ENCODE measurements at regions not wholly inside any gene's neighbourhood (a gene's known extent, or its start where the extent isn't known, plus 50 kb on each side); places are given as distances from the start of the nearest gene placed in this dataset.

DNA sequence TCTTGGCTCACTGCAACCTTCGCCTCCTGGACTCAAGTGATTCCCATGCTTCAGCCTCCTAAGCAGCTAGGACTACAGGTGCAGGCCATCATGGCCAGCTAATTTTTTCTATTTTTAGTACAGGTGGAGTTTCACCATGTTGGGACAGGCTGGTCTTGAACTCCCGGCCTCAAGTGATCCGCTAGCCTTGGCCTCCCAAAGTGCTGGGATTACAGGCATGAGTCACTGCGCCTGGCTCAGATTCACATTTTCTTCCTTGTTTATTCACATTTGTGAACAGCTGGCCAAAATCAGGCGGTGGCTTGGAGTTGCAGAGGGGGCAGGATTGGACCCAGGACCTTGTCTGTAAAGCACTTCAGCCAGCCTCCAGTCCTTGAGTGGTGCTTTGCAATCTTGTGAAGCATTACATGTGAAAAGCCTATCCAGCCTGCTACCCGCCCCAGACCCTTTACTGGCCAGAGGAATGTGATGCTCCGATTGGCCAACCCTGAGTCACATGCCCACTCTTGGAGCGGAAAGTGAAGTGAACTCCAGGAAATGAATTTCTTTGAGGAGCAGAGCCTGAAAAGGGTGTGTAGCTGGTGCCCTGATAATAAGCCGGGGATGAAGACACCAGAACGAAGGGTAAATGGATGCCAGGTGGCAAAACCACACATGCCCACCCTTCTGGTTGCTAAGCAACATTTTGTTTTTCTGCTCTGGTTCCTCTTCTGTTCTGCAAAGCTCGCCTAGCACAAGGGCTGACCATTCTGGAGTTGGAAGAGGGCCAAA, 62.6 kb upstream of the PTPRJ start:
- Mint-ChIP-seq H3K27me3 (ENCODE audit: low read depth) (no peaks in the 10 kb centered on the region), H3K36me3 (ENCODE audit: low read depth) (no peaks in the 10 kb centered on the region), H3K4me1 (peaks cover 27% of the 10 kb centered on the region), H3K27ac (ENCODE audit: unreplicated experiment) (no peak overlapping the region), H3K4me3 (no peak overlapping the region), H3K9me3 (no peaks in the 10 kb centered on the region)
- DNase-seq (ENCODE audit: low read depth, low spot score): no peak
- TF ChIP-seq, protein P1, sequence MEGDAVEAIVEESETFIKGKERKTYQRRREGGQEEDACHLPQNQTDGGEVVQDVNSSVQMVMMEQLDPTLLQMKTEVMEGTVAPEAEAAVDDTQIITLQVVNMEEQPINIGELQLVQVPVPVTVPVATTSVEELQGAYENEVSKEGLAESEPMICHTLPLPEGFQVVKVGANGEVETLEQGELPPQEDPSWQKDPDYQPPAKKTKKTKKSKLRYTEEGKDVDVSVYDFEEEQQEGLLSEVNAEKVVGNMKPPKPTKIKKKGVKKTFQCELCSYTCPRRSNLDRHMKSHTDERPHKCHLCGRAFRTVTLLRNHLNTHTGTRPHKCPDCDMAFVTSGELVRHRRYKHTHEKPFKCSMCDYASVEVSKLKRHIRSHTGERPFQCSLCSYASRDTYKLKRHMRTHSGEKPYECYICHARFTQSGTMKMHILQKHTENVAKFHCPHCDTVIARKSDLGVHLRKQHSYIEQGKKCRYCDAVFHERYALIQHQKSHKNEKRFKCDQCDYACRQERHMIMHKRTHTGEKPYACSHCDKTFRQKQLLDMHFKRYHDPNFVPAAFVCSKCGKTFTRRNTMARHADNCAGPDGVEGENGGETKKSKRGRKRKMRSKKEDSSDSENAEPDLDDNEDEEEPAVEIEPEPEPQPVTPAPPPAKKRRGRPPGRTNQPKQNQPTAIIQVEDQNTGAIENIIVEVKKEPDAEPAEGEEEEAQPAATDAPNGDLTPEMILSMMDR (conservative IDR thresholded peaks at IDR 0.05): no peak

DNA sequence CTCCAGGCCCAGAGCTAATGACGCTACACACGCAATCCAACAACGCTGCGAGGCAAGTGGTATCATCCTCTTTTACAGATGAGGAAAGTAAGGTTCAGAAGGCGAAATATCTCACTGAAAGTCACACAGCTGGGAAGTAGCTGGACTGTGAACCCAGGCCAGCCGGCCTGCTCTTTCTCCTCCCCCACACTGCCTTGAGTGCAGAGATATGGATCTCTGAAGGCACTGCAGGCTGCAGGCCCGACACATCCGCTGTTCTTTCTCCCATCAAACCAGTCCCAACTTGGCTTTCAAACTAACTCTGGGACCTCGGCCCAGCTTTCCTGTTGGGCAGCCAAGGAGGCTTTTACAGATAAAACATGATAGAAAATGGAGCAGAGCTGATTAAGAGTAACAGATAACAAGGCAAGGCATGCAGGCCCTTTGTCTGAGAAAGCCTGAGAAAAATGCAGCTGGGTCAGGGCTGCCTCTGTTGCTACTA, 64.0 kb upstream of the PTPRJ start:
- H3K4me1 Mint-ChIP-seq: peaks cover 29% of the 10 kb centered on the region
- TF ChIP-seq, protein P1 (conservative IDR thresholded peaks at IDR 0.05): no peak
- no peaks in the 10 kb centered on the region for H3K36me3 Mint-ChIP-seq (ENCODE audit: low read depth)
- no peak for DNase-seq (ENCODE audit: low read depth, low spot score)
- no peaks in the 10 kb centered on the region for H3K9me3 Mint-ChIP-seq
- H3K27me3 Mint-ChIP-seq (ENCODE audit: low read depth): no peaks in the 10 kb centered on the region
- H3K27ac Mint-ChIP-seq (ENCODE audit: unreplicated experiment): no peak overlapping the region
- H3K4me3 Mint-ChIP-seq: no peak overlapping the region

DNA sequence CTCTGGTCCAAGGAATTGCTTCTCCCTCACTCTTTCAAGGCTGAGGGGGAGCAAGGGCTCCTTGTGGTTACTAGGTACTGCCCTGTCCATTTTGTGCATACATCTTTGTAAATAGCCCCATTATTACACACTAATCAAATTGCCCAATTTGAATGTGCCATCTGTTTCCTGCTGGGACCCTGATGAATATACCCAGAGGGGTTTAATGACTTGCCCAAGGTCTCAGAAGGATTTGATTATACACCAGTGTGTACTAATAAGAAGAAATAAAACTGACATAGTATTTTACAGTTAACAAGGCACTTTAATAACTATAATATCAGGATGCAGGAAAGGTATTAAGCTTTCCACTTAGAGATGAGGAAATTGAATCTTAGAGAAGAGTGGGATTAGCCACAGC, 64.6 kb upstream of the PTPRJ start:
- no peak for DNase-seq (ENCODE audit: low read depth, low spot score)
- Mint-ChIP-seq H3K4me3 (no peak overlapping the region), H3K4me1 (peaks cover 31% of the 10 kb centered on the region), H3K9me3 (no peaks in the 10 kb centered on the region), H3K27ac (ENCODE audit: unreplicated experiment) (no peak overlapping the region), H3K27me3 (ENCODE audit: low read depth) (no peaks in the 10 kb centered on the region), H3K36me3 (ENCODE audit: low read depth) (no peaks in the 10 kb centered on the region)
- TF ChIP-seq, protein P1 (conservative IDR thresholded peaks at IDR 0.05): no peak

DNA sequence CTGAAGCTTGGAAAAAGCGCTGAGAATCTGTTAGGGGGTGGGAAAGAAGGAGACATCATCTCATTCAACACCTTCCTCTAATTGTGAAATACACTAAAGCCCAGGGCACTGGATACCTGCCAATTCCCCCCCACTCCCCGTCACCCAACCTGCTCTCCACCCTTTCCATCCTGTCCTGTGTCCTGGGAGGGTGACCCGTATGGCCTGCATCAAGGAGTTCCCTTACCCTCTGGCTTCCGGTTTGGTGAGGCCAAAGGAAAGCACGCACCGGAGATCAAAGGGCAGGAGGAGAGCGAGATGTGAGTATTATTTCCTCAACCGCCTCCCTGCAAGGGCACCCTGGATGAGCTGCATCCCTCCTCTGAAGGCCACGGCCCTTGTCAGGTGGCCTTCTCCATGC, 65.0 kb upstream of the PTPRJ start:
- no peaks in the 10 kb centered on the region for H3K9me3 Mint-ChIP-seq
- peaks cover 30% of the 10 kb centered on the region for H3K4me1 Mint-ChIP-seq
- no peak overlapping the region for H3K27ac Mint-ChIP-seq (ENCODE audit: unreplicated experiment)
- no peak overlapping the region for H3K4me3 Mint-ChIP-seq
- no peak for DNase-seq (ENCODE audit: low read depth, low spot score)
- H3K36me3 Mint-ChIP-seq (ENCODE audit: low read depth): no peaks in the 10 kb centered on the region
- TF ChIP-seq, protein P1 (conservative IDR thresholded peaks at IDR 0.05): no peak
- no peaks in the 10 kb centered on the region for H3K27me3 Mint-ChIP-seq (ENCODE audit: low read depth)

DNA sequence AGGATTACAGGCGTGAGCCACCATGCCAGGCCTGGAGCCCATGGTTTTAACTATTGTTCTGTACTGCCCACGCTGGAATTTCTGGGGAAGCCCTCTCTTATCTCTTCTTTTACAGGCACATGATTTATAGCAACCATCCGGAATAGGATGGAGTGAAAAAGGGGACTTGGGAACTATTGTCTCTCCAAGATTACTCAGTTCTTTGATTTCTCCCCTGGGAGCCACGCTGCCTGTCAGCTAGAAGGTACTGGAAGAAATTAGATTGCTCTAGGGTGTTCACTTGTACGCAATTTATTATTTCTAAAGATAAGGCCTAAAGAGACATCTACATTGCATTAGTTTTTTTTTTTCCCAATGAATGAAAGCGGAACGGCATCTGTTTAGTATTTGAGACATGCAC, 65.6 kb upstream of the PTPRJ start:
- no peak overlapping the region for H3K27ac Mint-ChIP-seq (ENCODE audit: unreplicated experiment)
- H3K4me1 Mint-ChIP-seq: peaks cover 29% of the 10 kb centered on the region

More for the DNA sequence above, 65.6 kb upstream of the PTPRJ start:
- no peaks in the 10 kb centered on the region for H3K9me3 Mint-ChIP-seq
- no peak overlapping the region for H3K4me3 Mint-ChIP-seq
- H3K27me3 Mint-ChIP-seq (ENCODE audit: low read depth): no peaks in the 10 kb centered on the region
- H3K36me3 Mint-ChIP-seq (ENCODE audit: low read depth): no peaks in the 10 kb centered on the region
- TF ChIP-seq, protein P1 (conservative IDR thresholded peaks at IDR 0.05): no peak
- no peak for DNase-seq (ENCODE audit: low read depth, low spot score)

All from neural crest cell (in vitro differentiated cells).